Cerebellar cortex (tissue), 1 donor: ENCODE measurements at regions not wholly inside any gene's neighbourhood (a gene's known extent, or its start where the extent isn't known, plus 50 kb on each side); places are given as distances from the start of the nearest gene placed in this dataset.

ENCODE experiments used
- DNase-seq: peaks from one replicate; pipeline ENCODE4 v3.0.0-alpha.2; 2015; ENCODE audit warnings: low spot score

- DNase-seq: no peak
Observed at GRCh38 chr6:141164042-141164743, 968.5 kb upstream of the GJE1 start.

GRCh38 chr6:141163107-141163506 is 969.6 kb upstream of the GJE1 start:
- DNase-seq: no peak

GRCh38 chr6:141158740-141159139 is 974.0 kb upstream of the GJE1 start:
- no peak for DNase-seq

GRCh38 chr6:141153563-141153962 is 979.2 kb upstream of the GJE1 start:
- DNase-seq: no peak

- DNase-seq: no peak
Observed at GRCh38 chr6:141152951-141153350, 979.8 kb upstream of the GJE1 start.

- DNase-seq: no peak
Observed at GRCh38 chr6:141151710-141152417, 980.9 kb upstream of the GJE1 start.

- no peak for DNase-seq
Observed at GRCh38 chr6:141141870-141142269, 990.9 kb upstream of the GJE1 start.

GRCh38 chr6:141140905-141141304 is 991.8 kb upstream of the GJE1 start:
- no peak for DNase-seq

GRCh38 chr6:141139461-141139860 is 993.3 kb upstream of the GJE1 start:
- DNase-seq: no peak

GRCh38 chr6:141134723-141135122 is 998.0 kb upstream of the GJE1 start:
- DNase-seq: no peak

- no peak for DNase-seq
Observed at GRCh38 chr6:141133836-141134235, 998.9 kb upstream of the GJE1 start.

- DNase-seq: no peak
Observed at GRCh38 chr6:141133346-141133745, 999.4 kb upstream of the GJE1 start.

GRCh38 chr6:141131616-141132015 is 1001.1 kb upstream of the GJE1 start:
- no peak for DNase-seq

- DNase-seq: no peak
Observed at GRCh38 chr6:141123497-141123896, 1009.2 kb upstream of the GJE1 start.

GRCh38 chr6:141123049-141123448 is 1009.7 kb upstream of the GJE1 start:
- no peak for DNase-seq

- DNase-seq: no peak
Observed at GRCh38 chr6:141118991-141119390, 1013.7 kb upstream of the GJE1 start.

- DNase-seq: no peak
Observed at GRCh38 chr6:141117874-141118273, 1014.9 kb upstream of the GJE1 start.

GRCh38 chr6:141110481-141110880 is 1022.2 kb upstream of the GJE1 start:
- DNase-seq: no peak

- no peak for DNase-seq
Observed at GRCh38 chr6:141107591-141108160, 1025.0 kb upstream of the GJE1 start.

- peak; percentile 28 for DNase-seq
Observed at GRCh38 chr6:141105481-141105880, 1027.2 kb upstream of the GJE1 start.

GRCh38 chr6:141103246-141103645 is 1029.5 kb upstream of the GJE1 start:
- DNase-seq: no peak

- DNase-seq: no peak
Observed at GRCh38 chr6:141097471-141097870, 1035.3 kb upstream of the GJE1 start.

GRCh38 chr6:141095308-141095707 is 1037.4 kb upstream of the GJE1 start:
- DNase-seq: no peak
